ENCODE measurements at regions not wholly inside any gene's neighbourhood (a gene's known extent, or its start where the extent isn't known, plus 50 kb on each side); places are given as distances from the start of the nearest gene placed in this dataset.

GRCh38 chr2:51953931-51954330 is 922.0 kb upstream of the NRXN1 start:
- TF ChIP-seq CTCF (IDR thresholded peaks at IDR 0.05) (no peak), POLR2A (IDR thresholded peaks at IDR 0.05) (no peak)

Measured in lower leg skin (tissue), 3 donors.